Astrocyte (in vitro differentiated cells and primary cell): ENCODE measurements at regions not wholly inside any gene's neighbourhood (a gene's known extent, or its start where the extent isn't known, plus 50 kb on each side); places are given as distances from the start of the nearest gene placed in this dataset.

Experiments used
- EZH2 ChIP-seq: IDR thresholded peaks from 2 replicates; pipeline ENCODE4 v1.6.1; 2012; ENCODE audit warnings: mild to moderate bottlenecking, low read length, inconsistent platforms; ENCODE audit not compliant: insufficient read depth
- TF ChIP-seq, protein P1 (sequence below): IDR thresholded peaks from 2 replicates; pipeline ENCODE4 v1.5.1; 2011; ENCODE audit warnings: low read depth, mild to moderate bottlenecking, inconsistent platforms, low read length, moderate library complexity; ENCODE audit not compliant: insufficient read depth

GRCh38 chr2:239593455-239593854, 192.6 kb upstream of the HDAC4 start:
- TF ChIP-seq, protein P1, sequence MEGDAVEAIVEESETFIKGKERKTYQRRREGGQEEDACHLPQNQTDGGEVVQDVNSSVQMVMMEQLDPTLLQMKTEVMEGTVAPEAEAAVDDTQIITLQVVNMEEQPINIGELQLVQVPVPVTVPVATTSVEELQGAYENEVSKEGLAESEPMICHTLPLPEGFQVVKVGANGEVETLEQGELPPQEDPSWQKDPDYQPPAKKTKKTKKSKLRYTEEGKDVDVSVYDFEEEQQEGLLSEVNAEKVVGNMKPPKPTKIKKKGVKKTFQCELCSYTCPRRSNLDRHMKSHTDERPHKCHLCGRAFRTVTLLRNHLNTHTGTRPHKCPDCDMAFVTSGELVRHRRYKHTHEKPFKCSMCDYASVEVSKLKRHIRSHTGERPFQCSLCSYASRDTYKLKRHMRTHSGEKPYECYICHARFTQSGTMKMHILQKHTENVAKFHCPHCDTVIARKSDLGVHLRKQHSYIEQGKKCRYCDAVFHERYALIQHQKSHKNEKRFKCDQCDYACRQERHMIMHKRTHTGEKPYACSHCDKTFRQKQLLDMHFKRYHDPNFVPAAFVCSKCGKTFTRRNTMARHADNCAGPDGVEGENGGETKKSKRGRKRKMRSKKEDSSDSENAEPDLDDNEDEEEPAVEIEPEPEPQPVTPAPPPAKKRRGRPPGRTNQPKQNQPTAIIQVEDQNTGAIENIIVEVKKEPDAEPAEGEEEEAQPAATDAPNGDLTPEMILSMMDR: no peak
- no peak for TF ChIP-seq EZH2
